K562 (cell line): ENCODE measurements at regions not wholly inside any gene's neighbourhood (a gene's known extent, or its start where the extent isn't known, plus 50 kb on each side); places are given as distances from the start of the nearest gene placed in this dataset.
A peak's percentile ranks its signal among the peaks of the same experiment; 100 is the strongest.

Experiments
- ATAC-seq: fragments of 200-7000 bp; cut with Tn5 transposase; 3 replicates; pipeline ENCODE4 v1.9.1; 2020; ENCODE audit warnings: moderate library complexity
- BruUV-seq: library from RNA; stranded (reverse); fragments of 400-500 nt; replicated peaks from 2 replicates; lab custom pipeline; 2021; lab: Mats Ljungman, UMichigan
- CTCF ChIA-PET: fragments of 300-600 bp; formaldehyde crosslinking; extraction: SDS; loops from one replicate; lab custom pipeline; 2021; ENCODE audit warnings: low intra/inter-chr PET ratio; lab: Yijun Ruan, JAX
- POLR2A ChIA-PET: fragments of 300-600, 350-650 bp; sonication (Branson Sonifier 250); formaldehyde crosslinking; extraction: SDS; loops from one replicate; lab custom pipeline; 2021; ENCODE audit warnings: antibody characterized with exemption, inconsistent platforms; lab: Yijun Ruan, JAX
- DNase-seq, 4 experiments: peaks; one replicate each; pipeline versions ENCODE4 v3.0.0 to v3.0.0-alpha.2; 2011 to 2018; ENCODE audit warnings: low spot score in 3 of 4, mixed read lengths in 3 of 4; ENCODE audit errors: extremely low read depth in 1 of 4
- FAIRE-seq: peaks from 2 replicates; lab custom pipeline; 2011; peaks lifted over from hg19 to GRCh38; lab: Jason Lieb, UNC
- H2AFZ ChIP-seq: 2 replicates; pipeline ENCODE4 v1.6.0; 2011; ENCODE audit warnings: low read depth, low read length, control low read depth, inconsistent platforms
- H3K27ac ChIP-seq: fragments of 200-600 bp; 3 replicates; pipeline ENCODE4 v1.8.0; 2011; ENCODE audit warnings: low read depth, mild to moderate bottlenecking, control low read depth, inconsistent platforms, low read length, moderate library complexity, mixed read lengths; ENCODE audit errors: extremely low read depth
- H3K27me3 ChIP-seq, 2 experiments: fragments of 300-600 bp in 1 of 2; 2 replicates in 1 of 2; 3 replicates in 1 of 2; pipeline versions ENCODE4 v1.6.0 to v1.8.0; 2011; ENCODE audit warnings: inconsistent platforms in 2 of 2, low read length in 2 of 2, mild to moderate bottlenecking in 1 of 2, mixed read lengths in 1 of 2, moderate library complexity in 1 of 2; ENCODE audit not compliant: control insufficient read depth in 2 of 2, insufficient read depth in 2 of 2
- H3K36me3 ChIP-seq: fragments of 300-600 bp; 3 replicates; pipeline ENCODE4 v1.8.0; 2011; ENCODE audit warnings: mild to moderate bottlenecking, low read length, inconsistent platforms; ENCODE audit not compliant: control insufficient read depth, insufficient read depth
- H3K4me1 ChIP-seq, 2 experiments: fragments of 200-600 bp in 1 of 2; replicated peaks in 1 of 2; 2 replicates in 1 of 2; 3 replicates in 1 of 2; pipeline versions ENCODE4 v1.5.1 to v1.8.0; 2011; ENCODE audit warnings: inconsistent platforms in 2 of 2, low read length in 2 of 2, mild to moderate bottlenecking in 1 of 2, mixed read lengths in 1 of 2, moderate library complexity in 1 of 2; ENCODE audit not compliant: control insufficient read depth in 2 of 2, insufficient read depth in 2 of 2
- H3K4me2 ChIP-seq: 2 replicates; pipeline ENCODE4 v1.6.1; 2011; ENCODE audit warnings: low read length, control low read depth, inconsistent platforms, mixed read lengths; ENCODE audit not compliant: insufficient read depth
- H3K4me3 ChIP-seq: fragments of 200-600 bp; sonication (generic), shearing (Covaris generic); 2 replicates; pipeline ENCODE4 v1.5.1; 2016; ENCODE audit warnings: control low read depth, inconsistent platforms
- H3K79me2 ChIP-seq: fragments of 200-600 bp; 3 replicates; pipeline ENCODE4 v1.8.0; 2011; ENCODE audit warnings: low read length, inconsistent platforms; ENCODE audit not compliant: control insufficient read depth, insufficient read depth
- H3K9ac ChIP-seq, 2 experiments: 2 replicates each; pipeline versions ENCODE4 v1.6.0 to v1.6.1; 2011; ENCODE audit warnings: low read depth in 2 of 2, low read length in 2 of 2, control low read depth in 1 of 2, inconsistent platforms in 1 of 2, mild to moderate bottlenecking in 1 of 2, mixed read lengths in 1 of 2; ENCODE audit not compliant: insufficient read depth in 1 of 2
- H3K9me1 ChIP-seq: one replicate; pipeline ENCODE4 v1.6.0; 2011; ENCODE audit warnings: inconsistent platforms, mild to moderate bottlenecking, low read length, moderate library complexity; ENCODE audit not compliant: control insufficient read depth, insufficient read depth
- H3K9me3 ChIP-seq: replicated peaks from 2 replicates; pipeline ENCODE4 v1.5.1; 2011; ENCODE audit warnings: low read depth, low read length, inconsistent platforms; ENCODE audit not compliant: control insufficient read depth, insufficient read depth
- H4K20me1 ChIP-seq: replicated peaks from 2 replicates; pipeline ENCODE4 v1.6.1; 2011; ENCODE audit warnings: low read length, inconsistent platforms, mixed read lengths; ENCODE audit not compliant: control insufficient read depth, insufficient read depth
- GABPA ChIP-seq: fragments of 200-800 bp; sonication (Bioruptor generic); conservative IDR thresholded peaks from 2 replicates; pipeline ENCODE4 v1.6.1; 2016; ENCODE audit warnings: low read depth, missing genetic modification characterization, missing compliant biosample characterization
- WGBS: fragments of 100-300 bp; shearing (Covaris generic); methylation state at CpG from one replicate; pipeline ENCODE4 v1.1.6; 2016; ENCODE audit warnings: low coverage, mixed read lengths; ENCODE audit not compliant: insufficient coverage; ENCODE audit errors: missing lambda C conversion rate; 5-methylcytosine and 5-hydroxymethylcytosine counted together
- in situ Hi-C: fragments of 300-500 bp; cut with MboI; formaldehyde crosslinking; loops from 4 replicates; pipeline ENCODE4 v1.15.0; 2018; ENCODE audit warnings: inconsistent platforms, mixed read lengths
- intact Hi-C: fragments of 100-400 bp; cut with micrococcal nuclease; formaldehyde crosslinking; loops from 2 replicates; pipeline ENCODE4 v1.14.2; 2022
- TF ChIP-seq, protein P1 (sequence below): fragments of 200-600 bp; sonication (generic); IDR thresholded peaks from one replicate; pipeline ENCODE4 v1.6.1; 2012; ENCODE audit warnings: mild to moderate bottlenecking, low read depth, low read length, inconsistent platforms
- TF ChIP-seq, protein P2 (sequence below): fragments of 200-800 bp; sonication (Bioruptor generic); IDR thresholded peaks from 2 replicates; pipeline ENCODE4 v1.6.1; 2016; ENCODE audit warnings: missing genetic modification characterization, missing compliant biosample characterization

DNA sequence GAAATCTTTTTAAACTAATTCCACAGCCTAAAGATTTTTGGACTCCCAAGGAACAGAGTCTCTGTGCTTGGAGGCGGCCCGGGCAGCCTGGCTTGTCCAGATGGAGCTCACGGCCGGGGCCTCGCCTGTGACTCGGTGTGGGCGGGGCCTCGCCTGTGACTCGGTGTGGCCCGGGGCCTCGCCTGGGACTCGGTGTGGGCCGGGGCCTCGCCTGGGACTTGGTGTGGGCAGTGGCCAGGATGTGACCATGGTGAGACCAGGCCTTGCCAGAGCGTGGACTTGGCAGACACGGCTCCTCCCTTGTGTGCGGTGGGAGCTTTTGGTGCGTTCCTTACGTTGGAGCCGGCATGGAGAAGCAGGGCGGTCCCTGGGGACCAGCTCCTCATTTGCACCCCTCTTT is 92.3 kb downstream of the METRNL start:
- ChIA-PET CTCF (no interaction called here), POLR2A (no interaction called here)
- in situ Hi-C loops (no loop called here), intact Hi-C loops (no loop called here)
- Histone ChIP-seq H3K79me2 (no peaks in the 10 kb centered on the region), H3K27me3 (peaks cover 20 to 46% of the 10 kb centered on the region in 2 experiments; a peak in 4 of 5 replicates), H3K36me3 (no peaks in the 10 kb centered on the region), H3K4me1 (peaks cover 0 to 5% of the 10 kb centered on the region in 2 experiments; a peak in 2 of 5 replicates), H3K4me3 (no peak overlapping the region), H3K4me2 (no peak overlapping the region), H2AFZ (no peak overlapping the region), H3K9ac (no peak overlapping the region; a peak in 1 of 4 replicates), H3K27ac (no peak overlapping the region), H3K9me1 (no peaks in the 10 kb centered on the region), H4K20me1 (0 out of 2 replicates have a peak, but pooled peaks cover 3% of the 10 kb centered on the region), H3K9me3 (no peaks in the 10 kb centered on the region)
- FAIRE-seq (no peak), DNase-seq (peak in 1 of 4 experiments; percentile 35), ATAC-seq (peak; percentile 53; the same call in 1 of the 3 replicates)
- BruUV-seq = no TSS peak
- WGBS = 10% methylated on average over 11 of the region's 21 CpGs
- no peak for TF ChIP-seq GABPA
- TF ChIP-seq, protein P1, sequence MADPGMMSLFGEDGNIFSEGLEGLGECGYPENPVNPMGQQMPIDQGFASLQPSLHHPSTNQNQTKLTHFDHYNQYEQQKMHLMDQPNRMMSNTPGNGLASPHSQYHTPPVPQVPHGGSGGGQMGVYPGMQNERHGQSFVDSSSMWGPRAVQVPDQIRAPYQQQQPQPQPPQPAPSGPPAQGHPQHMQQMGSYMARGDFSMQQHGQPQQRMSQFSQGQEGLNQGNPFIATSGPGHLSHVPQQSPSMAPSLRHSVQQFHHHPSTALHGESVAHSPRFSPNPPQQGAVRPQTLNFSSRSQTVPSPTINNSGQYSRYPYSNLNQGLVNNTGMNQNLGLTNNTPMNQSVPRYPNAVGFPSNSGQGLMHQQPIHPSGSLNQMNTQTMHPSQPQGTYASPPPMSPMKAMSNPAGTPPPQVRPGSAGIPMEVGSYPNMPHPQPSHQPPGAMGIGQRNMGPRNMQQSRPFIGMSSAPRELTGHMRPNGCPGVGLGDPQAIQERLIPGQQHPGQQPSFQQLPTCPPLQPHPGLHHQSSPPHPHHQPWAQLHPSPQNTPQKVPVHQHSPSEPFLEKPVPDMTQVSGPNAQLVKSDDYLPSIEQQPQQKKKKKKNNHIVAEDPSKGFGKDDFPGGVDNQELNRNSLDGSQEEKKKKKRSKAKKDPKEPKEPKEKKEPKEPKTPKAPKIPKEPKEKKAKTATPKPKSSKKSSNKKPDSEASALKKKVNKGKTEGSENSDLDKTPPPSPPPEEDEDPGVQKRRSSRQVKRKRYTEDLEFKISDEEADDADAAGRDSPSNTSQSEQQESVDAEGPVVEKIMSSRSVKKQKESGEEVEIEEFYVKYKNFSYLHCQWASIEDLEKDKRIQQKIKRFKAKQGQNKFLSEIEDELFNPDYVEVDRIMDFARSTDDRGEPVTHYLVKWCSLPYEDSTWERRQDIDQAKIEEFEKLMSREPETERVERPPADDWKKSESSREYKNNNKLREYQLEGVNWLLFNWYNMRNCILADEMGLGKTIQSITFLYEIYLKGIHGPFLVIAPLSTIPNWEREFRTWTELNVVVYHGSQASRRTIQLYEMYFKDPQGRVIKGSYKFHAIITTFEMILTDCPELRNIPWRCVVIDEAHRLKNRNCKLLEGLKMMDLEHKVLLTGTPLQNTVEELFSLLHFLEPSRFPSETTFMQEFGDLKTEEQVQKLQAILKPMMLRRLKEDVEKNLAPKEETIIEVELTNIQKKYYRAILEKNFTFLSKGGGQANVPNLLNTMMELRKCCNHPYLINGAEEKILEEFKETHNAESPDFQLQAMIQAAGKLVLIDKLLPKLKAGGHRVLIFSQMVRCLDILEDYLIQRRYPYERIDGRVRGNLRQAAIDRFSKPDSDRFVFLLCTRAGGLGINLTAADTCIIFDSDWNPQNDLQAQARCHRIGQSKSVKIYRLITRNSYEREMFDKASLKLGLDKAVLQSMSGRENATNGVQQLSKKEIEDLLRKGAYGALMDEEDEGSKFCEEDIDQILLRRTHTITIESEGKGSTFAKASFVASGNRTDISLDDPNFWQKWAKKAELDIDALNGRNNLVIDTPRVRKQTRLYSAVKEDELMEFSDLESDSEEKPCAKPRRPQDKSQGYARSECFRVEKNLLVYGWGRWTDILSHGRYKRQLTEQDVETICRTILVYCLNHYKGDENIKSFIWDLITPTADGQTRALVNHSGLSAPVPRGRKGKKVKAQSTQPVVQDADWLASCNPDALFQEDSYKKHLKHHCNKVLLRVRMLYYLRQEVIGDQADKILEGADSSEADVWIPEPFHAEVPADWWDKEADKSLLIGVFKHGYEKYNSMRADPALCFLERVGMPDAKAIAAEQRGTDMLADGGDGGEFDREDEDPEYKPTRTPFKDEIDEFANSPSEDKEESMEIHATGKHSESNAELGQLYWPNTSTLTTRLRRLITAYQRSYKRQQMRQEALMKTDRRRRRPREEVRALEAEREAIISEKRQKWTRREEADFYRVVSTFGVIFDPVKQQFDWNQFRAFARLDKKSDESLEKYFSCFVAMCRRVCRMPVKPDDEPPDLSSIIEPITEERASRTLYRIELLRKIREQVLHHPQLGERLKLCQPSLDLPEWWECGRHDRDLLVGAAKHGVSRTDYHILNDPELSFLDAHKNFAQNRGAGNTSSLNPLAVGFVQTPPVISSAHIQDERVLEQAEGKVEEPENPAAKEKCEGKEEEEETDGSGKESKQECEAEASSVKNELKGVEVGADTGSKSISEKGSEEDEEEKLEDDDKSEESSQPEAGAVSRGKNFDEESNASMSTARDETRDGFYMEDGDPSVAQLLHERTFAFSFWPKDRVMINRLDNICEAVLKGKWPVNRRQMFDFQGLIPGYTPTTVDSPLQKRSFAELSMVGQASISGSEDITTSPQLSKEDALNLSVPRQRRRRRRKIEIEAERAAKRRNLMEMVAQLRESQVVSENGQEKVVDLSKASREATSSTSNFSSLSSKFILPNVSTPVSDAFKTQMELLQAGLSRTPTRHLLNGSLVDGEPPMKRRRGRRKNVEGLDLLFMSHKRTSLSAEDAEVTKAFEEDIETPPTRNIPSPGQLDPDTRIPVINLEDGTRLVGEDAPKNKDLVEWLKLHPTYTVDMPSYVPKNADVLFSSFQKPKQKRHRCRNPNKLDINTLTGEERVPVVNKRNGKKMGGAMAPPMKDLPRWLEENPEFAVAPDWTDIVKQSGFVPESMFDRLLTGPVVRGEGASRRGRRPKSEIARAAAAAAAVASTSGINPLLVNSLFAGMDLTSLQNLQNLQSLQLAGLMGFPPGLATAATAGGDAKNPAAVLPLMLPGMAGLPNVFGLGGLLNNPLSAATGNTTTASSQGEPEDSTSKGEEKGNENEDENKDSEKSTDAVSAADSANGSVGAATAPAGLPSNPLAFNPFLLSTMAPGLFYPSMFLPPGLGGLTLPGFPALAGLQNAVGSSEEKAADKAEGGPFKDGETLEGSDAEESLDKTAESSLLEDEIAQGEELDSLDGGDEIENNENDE = no peak
- TF ChIP-seq, protein P2, sequence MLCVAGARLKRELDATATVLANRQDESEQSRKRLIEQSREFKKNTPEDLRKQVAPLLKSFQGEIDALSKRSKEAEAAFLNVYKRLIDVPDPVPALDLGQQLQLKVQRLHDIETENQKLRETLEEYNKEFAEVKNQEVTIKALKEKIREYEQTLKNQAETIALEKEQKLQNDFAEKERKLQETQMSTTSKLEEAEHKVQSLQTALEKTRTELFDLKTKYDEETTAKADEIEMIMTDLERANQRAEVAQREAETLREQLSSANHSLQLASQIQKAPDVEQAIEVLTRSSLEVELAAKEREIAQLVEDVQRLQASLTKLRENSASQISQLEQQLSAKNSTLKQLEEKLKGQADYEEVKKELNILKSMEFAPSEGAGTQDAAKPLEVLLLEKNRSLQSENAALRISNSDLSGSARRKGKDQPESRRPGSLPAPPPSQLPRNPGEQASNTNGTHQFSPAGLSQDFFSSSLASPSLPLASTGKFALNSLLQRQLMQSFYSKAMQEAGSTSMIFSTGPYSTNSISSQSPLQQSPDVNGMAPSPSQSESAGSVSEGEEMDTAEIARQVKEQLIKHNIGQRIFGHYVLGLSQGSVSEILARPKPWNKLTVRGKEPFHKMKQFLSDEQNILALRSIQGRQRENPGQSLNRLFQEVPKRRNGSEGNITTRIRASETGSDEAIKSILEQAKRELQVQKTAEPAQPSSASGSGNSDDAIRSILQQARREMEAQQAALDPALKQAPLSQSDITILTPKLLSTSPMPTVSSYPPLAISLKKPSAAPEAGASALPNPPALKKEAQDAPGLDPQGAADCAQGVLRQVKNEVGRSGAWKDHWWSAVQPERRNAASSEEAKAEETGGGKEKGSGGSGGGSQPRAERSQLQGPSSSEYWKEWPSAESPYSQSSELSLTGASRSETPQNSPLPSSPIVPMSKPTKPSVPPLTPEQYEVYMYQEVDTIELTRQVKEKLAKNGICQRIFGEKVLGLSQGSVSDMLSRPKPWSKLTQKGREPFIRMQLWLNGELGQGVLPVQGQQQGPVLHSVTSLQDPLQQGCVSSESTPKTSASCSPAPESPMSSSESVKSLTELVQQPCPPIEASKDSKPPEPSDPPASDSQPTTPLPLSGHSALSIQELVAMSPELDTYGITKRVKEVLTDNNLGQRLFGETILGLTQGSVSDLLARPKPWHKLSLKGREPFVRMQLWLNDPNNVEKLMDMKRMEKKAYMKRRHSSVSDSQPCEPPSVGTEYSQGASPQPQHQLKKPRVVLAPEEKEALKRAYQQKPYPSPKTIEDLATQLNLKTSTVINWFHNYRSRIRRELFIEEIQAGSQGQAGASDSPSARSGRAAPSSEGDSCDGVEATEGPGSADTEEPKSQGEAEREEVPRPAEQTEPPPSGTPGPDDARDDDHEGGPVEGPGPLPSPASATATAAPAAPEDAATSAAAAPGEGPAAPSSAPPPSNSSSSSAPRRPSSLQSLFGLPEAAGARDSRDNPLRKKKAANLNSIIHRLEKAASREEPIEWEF (CRISPR knock-in tag) = no peak
